HEK293 (cell line): ENCODE measurements at regions not wholly inside any gene's neighbourhood (a gene's known extent, or its start where the extent isn't known, plus 50 kb on each side); places are given as distances from the start of the nearest gene placed in this dataset.

Experiments used
- CTCF ChIA-PET: fragments of 350-600 bp; formaldehyde crosslinking; extraction: SDS; loops from one replicate; lab custom pipeline; 2021; ENCODE audit warnings: antibody characterized with exemption; lab: Yijun Ruan, JAX
- POLR2A ChIA-PET: fragments of 300-600 bp; formaldehyde crosslinking; extraction: SDS; loops from one replicate; lab custom pipeline; 2020; ENCODE audit warnings: antibody characterized with exemption, inconsistent platforms; lab: Yijun Ruan, JAX
- H3K27ac ChIP-seq: fragments of 200-500 bp; sonication (Bioruptor generic); 2 replicates; pipeline ENCODE4 v1.5.1; 2014; ENCODE audit warnings: low read depth, low read length, control low read depth, inconsistent platforms; ENCODE audit errors: extremely low read depth
- H3K36me3 ChIP-seq, 2 experiments: fragments of 200-500 bp in 1 of 2; sonication (Bioruptor generic) in 1 of 2; 1 replicate in 1 of 2; 2 replicates in 1 of 2; pipeline ENCODE4 v1.5.1; 2014 to 2017; ENCODE audit warnings: inconsistent platforms in 2 of 2, low read length in 2 of 2; ENCODE audit not compliant: control insufficient read depth in 2 of 2, insufficient read depth in 1 of 2
- H3K4me1 ChIP-seq: fragments of 200-500 bp; sonication (Bioruptor generic); 2 replicates; pipeline ENCODE4 v1.5.1; 2014; ENCODE audit warnings: mild to moderate bottlenecking, low read length, inconsistent platforms; ENCODE audit not compliant: control insufficient read depth, insufficient read depth
- H3K4me3 ChIP-seq: 2 replicates; pipeline ENCODE4 v1.5.1; 2011; ENCODE audit warnings: low read depth, mild to moderate bottlenecking, control low read depth, low read length, moderate library complexity
- H3K9me3 ChIP-seq: fragments of 200-500 bp; sonication (Bioruptor generic); 2 replicates; pipeline ENCODE4 v1.5.1; 2014; ENCODE audit warnings: low read depth, low read length, inconsistent platforms; ENCODE audit not compliant: control insufficient read depth, insufficient read depth
- CTCF ChIP-seq: fragments of 450-650 bp; formaldehyde crosslinking; IDR thresholded peaks from 2 replicates; pipeline ENCODE4 v1.5.1; 2016; ENCODE audit warnings: missing biosample characterization, missing genetic modification characterization
- KLF1 ChIP-seq: fragments of 450-650 bp; formaldehyde crosslinking; IDR thresholded peaks from 2 replicates; pipeline ENCODE4 v1.5.1; 2016; ENCODE audit warnings: missing biosample characterization, missing genetic modification characterization
- KLF7 ChIP-seq: fragments of 450-650 bp; formaldehyde crosslinking; IDR thresholded peaks from 2 replicates; pipeline ENCODE4 v1.5.1; 2016; ENCODE audit warnings: missing biosample characterization, missing genetic modification characterization, borderline replicate concordance
- OVOL3 ChIP-seq: fragments of 450-650 bp; formaldehyde crosslinking; IDR thresholded peaks from 2 replicates; pipeline ENCODE4 v1.5.1; 2016; ENCODE audit warnings: missing biosample characterization, missing genetic modification characterization
- SALL2 ChIP-seq: fragments of 450-650 bp; formaldehyde crosslinking; IDR thresholded peaks from 2 replicates; pipeline ENCODE4 v1.5.0; 2017; ENCODE audit warnings: missing biosample characterization, mild to moderate bottlenecking, missing genetic modification characterization, borderline replicate concordance
- ZBTB6 ChIP-seq: fragments of 450-650 bp; formaldehyde crosslinking; IDR thresholded peaks from 2 replicates; pipeline ENCODE4 v1.5.1; 2017; ENCODE audit warnings: missing biosample characterization, missing genetic modification characterization
- ZNF140 ChIP-seq: fragments of 450-650 bp; formaldehyde crosslinking; IDR thresholded peaks from 2 replicates; pipeline ENCODE4 v1.5.1; 2016; ENCODE audit warnings: missing biosample characterization, missing genetic modification characterization
- ZNF157 ChIP-seq: fragments of 450-650 bp; formaldehyde crosslinking; IDR thresholded peaks from 2 replicates; pipeline ENCODE4 v1.5.1; 2016; ENCODE audit warnings: missing biosample characterization, missing genetic modification characterization
- ZNF175 ChIP-seq: fragments of 450-650 bp; formaldehyde crosslinking; IDR thresholded peaks from 2 replicates; pipeline ENCODE4 v1.5.1; 2016; ENCODE audit warnings: missing biosample characterization, missing genetic modification characterization
- ZNF24 ChIP-seq: fragments of 450-650 bp; formaldehyde crosslinking; IDR thresholded peaks from 2 replicates; pipeline ENCODE4 v1.5.1; 2016; ENCODE audit warnings: missing biosample characterization, missing genetic modification characterization
- ZNF248 ChIP-seq: fragments of 450-650 bp; formaldehyde crosslinking; IDR thresholded peaks from 2 replicates; pipeline ENCODE4 v1.5.1; 2017; ENCODE audit warnings: missing biosample characterization, missing genetic modification characterization
- ZNF335 ChIP-seq: fragments of 450-650 bp; formaldehyde crosslinking; conservative IDR thresholded peaks from 2 replicates; pipeline ENCODE4 v1.5.1; 2016; ENCODE audit warnings: missing biosample characterization, missing genetic modification characterization
- ZNF341 ChIP-seq: fragments of 450-650 bp; formaldehyde crosslinking; IDR thresholded peaks from 2 replicates; pipeline ENCODE4; 2016; ENCODE audit warnings: low read depth, missing biosample characterization, missing genetic modification characterization
- ZNF394 ChIP-seq: fragments of 450-650 bp; formaldehyde crosslinking; IDR thresholded peaks from 2 replicates; pipeline ENCODE4 v1.5.1; 2016; ENCODE audit warnings: missing biosample characterization, missing genetic modification characterization, mild to moderate bottlenecking, moderate library complexity, borderline replicate concordance
- ZNF48 ChIP-seq: fragments of 450-650 bp; formaldehyde crosslinking; IDR thresholded peaks from 2 replicates; pipeline ENCODE4 v1.5.1; 2016; ENCODE audit warnings: missing biosample characterization, missing genetic modification characterization
- ZNF670 ChIP-seq: fragments of 450-650 bp; formaldehyde crosslinking; IDR thresholded peaks from 2 replicates; pipeline ENCODE4 v1.5.1; 2016; ENCODE audit warnings: missing biosample characterization, missing genetic modification characterization, low read depth
- ZNF747 ChIP-seq: fragments of 450-650 bp; formaldehyde crosslinking; IDR thresholded peaks from 2 replicates; pipeline ENCODE4 v1.5.1; 2016; ENCODE audit warnings: missing biosample characterization, missing genetic modification characterization
- ZNF791 ChIP-seq: fragments of 450-650 bp; formaldehyde crosslinking; IDR thresholded peaks from 2 replicates; pipeline ENCODE4 v1.5.1; 2016; ENCODE audit warnings: missing biosample characterization, missing genetic modification characterization
- TF ChIP-seq, protein P1 (sequence below): fragments of 450-650 bp; formaldehyde crosslinking; IDR thresholded peaks from 2 replicates; pipeline ENCODE4 v1.5.1; 2016; ENCODE audit warnings: missing biosample characterization, missing genetic modification characterization
- TF ChIP-seq, protein P2 (sequence below): fragments of 450-650 bp; IDR thresholded peaks from 2 replicates; pipeline ENCODE4 v1.5.1; 2018; ENCODE audit warnings: missing biosample characterization, mild to moderate bottlenecking, missing genetic modification characterization

GRCh38 chr12:127024791-127025190 is 1242.2 kb upstream of the TMEM132C start (continued):
- TF ChIP-seq, protein P1, sequence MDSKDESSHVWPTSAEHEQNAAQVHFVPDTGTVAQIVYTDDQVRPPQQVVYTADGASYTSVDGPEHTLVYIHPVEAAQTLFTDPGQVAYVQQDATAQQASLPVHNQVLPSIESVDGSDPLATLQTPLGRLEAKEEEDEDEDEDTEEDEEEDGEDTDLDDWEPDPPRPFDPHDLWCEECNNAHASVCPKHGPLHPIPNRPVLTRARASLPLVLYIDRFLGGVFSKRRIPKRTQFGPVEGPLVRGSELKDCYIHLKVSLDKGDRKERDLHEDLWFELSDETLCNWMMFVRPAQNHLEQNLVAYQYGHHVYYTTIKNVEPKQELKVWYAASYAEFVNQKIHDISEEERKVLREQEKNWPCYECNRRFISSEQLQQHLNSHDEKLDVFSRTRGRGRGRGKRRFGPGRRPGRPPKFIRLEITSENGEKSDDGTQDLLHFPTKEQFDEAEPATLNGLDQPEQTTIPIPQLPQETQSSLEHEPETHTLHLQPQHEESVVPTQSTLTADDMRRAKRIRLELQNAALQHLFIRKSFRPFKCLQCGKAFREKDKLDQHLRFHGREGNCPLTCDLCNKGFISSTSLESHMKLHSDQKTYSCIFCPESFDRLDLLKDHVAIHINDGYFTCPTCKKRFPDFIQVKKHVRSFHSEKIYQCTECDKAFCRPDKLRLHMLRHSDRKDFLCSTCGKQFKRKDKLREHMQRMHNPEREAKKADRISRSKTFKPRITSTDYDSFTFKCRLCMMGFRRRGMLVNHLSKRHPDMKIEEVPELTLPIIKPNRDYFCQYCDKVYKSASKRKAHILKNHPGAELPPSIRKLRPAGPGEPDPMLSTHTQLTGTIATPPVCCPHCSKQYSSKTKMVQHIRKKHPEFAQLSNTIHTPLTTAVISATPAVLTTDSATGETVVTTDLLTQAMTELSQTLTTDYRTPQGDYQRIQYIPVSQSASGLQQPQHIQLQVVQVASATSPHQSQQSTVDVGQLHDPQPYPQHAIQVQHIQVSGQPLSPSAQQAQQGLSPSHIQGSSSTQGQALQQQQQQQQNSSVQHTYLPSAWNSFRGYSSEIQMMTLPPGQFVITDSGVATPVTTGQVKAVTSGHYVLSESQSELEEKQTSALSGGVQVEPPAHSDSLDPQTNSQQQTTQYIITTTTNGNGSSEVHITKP: no peak
- no peak for TF ChIP-seq CTCF (tag by site-specific recombination)
- no peak for TF ChIP-seq SALL2 (tag by site-specific recombination)
- no peak for TF ChIP-seq KLF1 (tag by site-specific recombination)
- TF ChIP-seq ZNF24: no peak
- TF ChIP-seq, protein P2, sequence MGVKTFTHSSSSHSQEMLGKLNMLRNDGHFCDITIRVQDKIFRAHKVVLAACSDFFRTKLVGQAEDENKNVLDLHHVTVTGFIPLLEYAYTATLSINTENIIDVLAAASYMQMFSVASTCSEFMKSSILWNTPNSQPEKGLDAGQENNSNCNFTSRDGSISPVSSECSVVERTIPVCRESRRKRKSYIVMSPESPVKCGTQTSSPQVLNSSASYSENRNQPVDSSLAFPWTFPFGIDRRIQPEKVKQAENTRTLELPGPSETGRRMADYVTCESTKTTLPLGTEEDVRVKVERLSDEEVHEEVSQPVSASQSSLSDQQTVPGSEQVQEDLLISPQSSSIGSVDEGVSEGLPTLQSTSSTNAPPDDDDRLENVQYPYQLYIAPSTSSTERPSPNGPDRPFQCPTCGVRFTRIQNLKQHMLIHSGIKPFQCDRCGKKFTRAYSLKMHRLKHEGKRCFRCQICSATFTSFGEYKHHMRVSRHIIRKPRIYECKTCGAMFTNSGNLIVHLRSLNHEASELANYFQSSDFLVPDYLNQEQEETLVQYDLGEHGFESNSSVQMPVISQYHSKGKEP: no peak
- TF ChIP-seq, all 188 proteins: peak for 0

- Histone ChIP-seq H3K9me3 (no peaks in the 10 kb centered on the region), H3K4me1 (no peaks in the 10 kb centered on the region), H3K4me3 (no peak overlapping the region), H3K36me3 (no peaks in the 10 kb centered on the region), H3K27ac (no peak overlapping the region)
- ChIA-PET CTCF (interaction anchor here (0.6 kb wide), 1 partner anchor 11 kb away, joined by 7 read pairs; no protein-coding TSS in a partner anchor), POLR2A (no interaction called here)
- TF ChIP-seq ZNF248 (tag by site-specific recombination) (no peak), ZNF157 (tag by site-specific recombination) (no peak), ZNF335 (tag by site-specific recombination) (no peak), ZNF670 (tag by site-specific recombination) (no peak), ZNF747 (no peak), ZNF394 (tag by site-specific recombination) (no peak), OVOL3 (tag by site-specific recombination) (no peak), KLF7 (tag by site-specific recombination) (no peak), ZBTB6 (tag by site-specific recombination) (no peak), ZNF341 (tag by site-specific recombination) (no peak), ZNF48 (tag by site-specific recombination) (no peak), ZNF791 (tag by site-specific recombination) (no peak), ZNF140 (tag by site-specific recombination) (no peak), ZNF175 (no peak)
Measured at GRCh38 chr12:127025545-127025944, 1241.4 kb upstream of the TMEM132C start.
